GM12878 (cell line): ENCODE measurements at regions not wholly inside any gene's neighbourhood (a gene's known extent, or its start where the extent isn't known, plus 50 kb on each side); places are given as distances from the start of the nearest gene placed in this dataset.

ENCODE experiments used
- ATAC-seq: fragments of 200-7000 bp; cut with Tn5 transposase; 3 replicates; pipeline ENCODE4 v1.9.1; 2020; ENCODE audit warnings: mild to moderate bottlenecking, moderate library complexity
- BruUV-seq: library from RNA; stranded (reverse); fragments of 400-500 nt; replicated peaks from 2 replicates; lab custom pipeline; 2021; lab: Mats Ljungman, UMichigan
- CTCF ChIA-PET: fragments of 300-600 bp; sonication (Branson Sonifier 250); formaldehyde crosslinking; extraction: SDS; loops from one replicate; lab custom pipeline; 2021; ENCODE audit warnings: inconsistent platforms; lab: Yijun Ruan, JAX
- POLR2A ChIA-PET: fragments of 350-600 bp; formaldehyde crosslinking; extraction: SDS; loops from one replicate; lab custom pipeline; 2021; ENCODE audit warnings: inconsistent platforms; lab: Charles Lee
- RAD21 ChIA-PET: fragments of 300-600 bp; sonication (Branson Sonifier 250); formaldehyde crosslinking; loops from one replicate; lab custom pipeline; 2023; ENCODE audit warnings: antibody characterized with exemption; ENCODE audit not compliant: unreplicated experiment; lab: Charles Lee
- SMC1A ChIA-PET: fragments of 300-600 bp; sonication (Branson Sonifier 250); formaldehyde crosslinking; loops from one replicate; lab custom pipeline; 2023; ENCODE audit not compliant: unreplicated experiment, uncharacterized antibody; lab: Charles Lee
- DNase-seq: peaks from one replicate; pipeline ENCODE4 v3.0.0-alpha.2; 2011; ENCODE audit warnings: low read depth, low spot score
- FAIRE-seq: peaks from 3 replicates; lab custom pipeline; 2011; peaks lifted over from hg19 to GRCh38; lab: Jason Lieb, UNC
- H2AFZ ChIP-seq: 2 replicates; pipeline ENCODE4 v1.6.0; 2011; ENCODE audit warnings: low read depth, low read length, control low read depth; ENCODE audit not compliant: control insufficient read depth
- H3K27ac ChIP-seq: 2 replicates; pipeline ENCODE4 v1.5.1; 2011; ENCODE audit warnings: control low read depth; ENCODE audit not compliant: control insufficient read depth, insufficient read depth
- H3K27me3 ChIP-seq, 2 experiments: replicated peaks in 1 of 2; 2 replicates each; pipeline versions ENCODE4 v1.6.0 to v1.6.1; 2011; ENCODE audit warnings: low read length in 1 of 2; ENCODE audit not compliant: control insufficient read depth in 2 of 2, insufficient read depth in 2 of 2
- H3K36me3 ChIP-seq, 2 experiments: 2 replicates each; pipeline ENCODE4 v1.5.1; 2011; ENCODE audit warnings: low read length in 1 of 2; ENCODE audit not compliant: control insufficient read depth in 2 of 2, insufficient read depth in 2 of 2
- H3K4me1 ChIP-seq: 2 replicates; pipeline ENCODE4 v1.6.1; 2011; ENCODE audit warnings: mild to moderate bottlenecking, low read length, moderate library complexity, mixed read lengths; ENCODE audit not compliant: control insufficient read depth, insufficient read depth
- H3K4me2 ChIP-seq: 2 replicates; pipeline ENCODE4 v1.6.0; 2011; ENCODE audit warnings: control low read depth; ENCODE audit not compliant: control insufficient read depth, insufficient read depth
- H3K4me3 ChIP-seq: fragments of 200-600 bp; sonication (generic); 2 replicates; pipeline ENCODE4 v1.5.1; 2016
- H3K79me2 ChIP-seq: 2 replicates; pipeline ENCODE4 v1.6.0; 2011; ENCODE audit warnings: low read length; ENCODE audit not compliant: control insufficient read depth, insufficient read depth
- H3K9ac ChIP-seq: 2 replicates; pipeline ENCODE4 v1.8.0; 2011; ENCODE audit warnings: low read length, control low read depth, mixed read lengths; ENCODE audit not compliant: control insufficient read depth, insufficient read depth
- H3K9me3 ChIP-seq: replicated peaks from 3 replicates; pipeline ENCODE4 v1.5.1; 2011; ENCODE audit warnings: mild to moderate bottlenecking, low read length; ENCODE audit not compliant: control insufficient read depth, insufficient read depth
- H4K20me1 ChIP-seq: 2 replicates; pipeline ENCODE4 v1.6.0; 2011; ENCODE audit not compliant: control insufficient read depth, insufficient read depth
- BACH1 ChIP-seq: fragments of 450-650 bp; IDR thresholded peaks from 2 replicates; pipeline ENCODE4 v1.6.1; 2017; ENCODE audit warnings: mild to moderate bottlenecking, borderline replicate concordance
- BRCA1 ChIP-seq: IDR thresholded peaks from 2 replicates; pipeline ENCODE4 v1.6.1; 2011; ENCODE audit warnings: low read depth, low read length, improper control_type of control experiment
- IKZF2 ChIP-seq, 2 experiments: fragments of 450-650 bp; IDR thresholded peaks; 2 replicates each; pipeline ENCODE4 v1.6.1; 2017; ENCODE audit warnings: mild to moderate bottlenecking in 2 of 2, moderate library complexity in 2 of 2
- NFIC ChIP-seq: IDR thresholded peaks from 2 replicates; pipeline ENCODE4 v1.6.1; 2012; ENCODE audit warnings: low read depth, mild to moderate bottlenecking, inconsistent platforms, low read length, moderate library complexity
- NR2F1 ChIP-seq: fragments of 450-650 bp; conservative IDR thresholded peaks from 2 replicates; pipeline ENCODE4 v1.6.1; 2017; ENCODE audit warnings: mild to moderate bottlenecking
- PBX3 ChIP-seq: IDR thresholded peaks from 2 replicates; pipeline ENCODE4 v1.6.1; 2011; ENCODE audit warnings: mild to moderate bottlenecking, low read depth, low read length, moderate library complexity; ENCODE audit not compliant: insufficient replicate concordance
- SIX5 ChIP-seq: IDR thresholded peaks from 2 replicates; pipeline ENCODE4 v1.6.1; 2011; ENCODE audit warnings: mild to moderate bottlenecking, low read depth, low read length, moderate library complexity; ENCODE audit not compliant: severe bottlenecking
- SMAD5 ChIP-seq: IDR thresholded peaks from 2 replicates; pipeline ENCODE4 v1.6.1; 2016; ENCODE audit warnings: antibody characterized with exemption, low read depth
- SRF ChIP-seq, 2 experiments: IDR thresholded peaks; 2 replicates each; pipeline ENCODE4 v1.6.1; 2011; ENCODE audit warnings: low read depth in 2 of 2, low read length in 2 of 2, mild to moderate bottlenecking in 1 of 2, moderate library complexity in 1 of 2
- SUPT20H ChIP-seq: IDR thresholded peaks from 2 replicates; pipeline ENCODE4 v1.6.1; 2011; ENCODE audit warnings: low read depth, mild to moderate bottlenecking, low read length, moderate library complexity, borderline replicate concordance; ENCODE audit not compliant: control insufficient read depth
- ZNF207 ChIP-seq: fragments of 450-650 bp; IDR thresholded peaks from 2 replicates; pipeline ENCODE4 v1.6.1; 2014; ENCODE audit warnings: antibody characterized with exemption, mild to moderate bottlenecking, borderline replicate concordance
- WGBS: methylation state at CpG from one replicate; pipeline ENCODE4 v1.1.6; 2016; ENCODE audit warnings: low lambda C conversion rate; ENCODE audit not compliant: insufficient replicate concordance, insufficient coverage; ENCODE audit errors: missing lambda C conversion rate; 5-methylcytosine and 5-hydroxymethylcytosine counted together
- in situ Hi-C: fragments of 300-500 bp; cut with MboI; formaldehyde crosslinking; loops from 9 replicates; pipeline ENCODE4 v1.14.3; 2018; ENCODE audit warnings: mixed read lengths
- intact Hi-C: fragments of 100-400 bp; cut with micrococcal nuclease; formaldehyde crosslinking; loops from one replicate; pipeline ENCODE4 v1.14.2; 2022; ENCODE audit not compliant: unreplicated experiment

- WGBS = 0% methylated on average over 2 of the region's 2 CpGs
- no peaks in the 10 kb centered on the region for H3K4me1 ChIP-seq
- no peak overlapping the region for H2AFZ ChIP-seq
- intact Hi-C loops = no loop called here
- H3K4me3 ChIP-seq = no peak overlapping the region
- no peak for DNase-seq
- TF ChIP-seq SUPT20H (no peak), BACH1 (no peak), BRCA1 (no peak), NFIC (no peak), SRF (IDR thresholded peaks at IDR 0.05; ENCODE audit: low read depth in 2 of 2, low read length in 2 of 2) (no peak), SMAD5 (no peak), NR2F1 (no peak), PBX3 (no peak), ZNF207 (no peak), SIX5 (no peak), IKZF2 (IDR thresholded peaks at IDR 0.05) (no peak)
- TF ChIP-seq, all 136 proteins: peak for 0
- no TSS peak for BruUV-seq
- Histone ChIP-seq H3K9me3 (no peaks in the 10 kb centered on the region), H4K20me1 (no peaks in the 10 kb centered on the region), H3K4me2 (no peak overlapping the region), H3K27me3 (no peaks in the 10 kb centered on the region), H3K79me2 (no peaks in the 10 kb centered on the region), H3K27ac (no peak overlapping the region), H3K36me3 (no peaks in the 10 kb centered on the region), H3K9ac (no peak overlapping the region)
- ChIA-PET POLR2A (no interaction called here), SMC1A (no interaction called here), CTCF (no interaction called here), RAD21 (no interaction called here)
- in situ Hi-C loops = no loop called here
- ATAC-seq = no peak
- FAIRE-seq = no peak
Measured at GRCh38 chr9:11713077-11713476, 980.1 kb upstream of the TYRP1 start.
